Stimulated activated CD4-positive, alpha-beta T cell treated with anti-CD3 and anti-CD28 coated beads, TNF-alpha, amount 100 ng/mL, for 48 hours (primary cell): ENCODE measurements at regions not wholly inside any gene's neighbourhood (a gene's known extent, or its start where the extent isn't known, plus 50 kb on each side); places are given as distances from the start of the nearest gene placed in this dataset.
A peak's percentile ranks its signal among the peaks of the same experiment; 100 is the strongest.

Experiments
- DNase-seq, 3 donors: peaks; one replicate each; pipeline ENCODE4 v3.0.0-alpha.2; 2020; ENCODE audit warnings: low read depth in 3 of 3

DNA sequence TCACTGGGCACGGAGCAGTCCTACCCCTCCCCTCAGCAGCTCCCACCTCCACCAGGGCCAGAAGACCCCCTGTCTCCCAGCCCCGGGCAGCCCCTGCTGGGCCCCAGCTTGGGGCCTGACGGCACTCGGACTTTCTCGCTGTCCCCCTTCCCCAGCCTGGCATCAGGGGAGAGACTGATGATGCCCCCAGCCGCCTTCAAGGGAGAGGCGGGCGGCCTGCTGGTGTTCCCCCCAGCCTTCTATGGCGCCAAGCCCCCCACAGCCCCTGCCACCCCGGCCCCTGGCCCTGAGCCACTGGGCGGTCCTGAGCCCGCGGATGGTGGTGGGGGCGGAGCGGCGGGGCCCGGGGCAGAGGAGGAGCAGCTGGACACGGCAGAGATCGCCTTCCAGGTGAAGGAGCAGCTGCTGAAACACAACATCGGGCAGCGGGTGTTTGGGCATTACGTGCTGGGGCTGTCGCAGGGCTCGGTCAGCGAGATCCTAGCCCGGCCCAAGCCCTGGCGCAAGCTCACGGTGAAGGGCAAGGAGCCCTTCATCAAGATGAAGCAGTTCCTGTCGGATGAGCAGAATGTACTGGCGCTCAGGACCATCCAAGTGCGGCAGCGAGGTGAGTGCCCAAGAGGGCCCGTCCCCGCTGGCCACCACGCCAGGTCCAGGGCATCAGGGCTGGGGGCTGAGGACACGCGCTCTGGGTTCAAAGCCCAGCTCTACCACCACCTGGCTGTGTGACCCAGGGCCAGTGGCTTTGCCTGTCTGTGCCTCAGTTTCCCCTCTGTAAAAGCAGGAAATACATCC lies 58.6 kb downstream of the PHETA1 start:
- DNase-seq, result no peak

DNA sequence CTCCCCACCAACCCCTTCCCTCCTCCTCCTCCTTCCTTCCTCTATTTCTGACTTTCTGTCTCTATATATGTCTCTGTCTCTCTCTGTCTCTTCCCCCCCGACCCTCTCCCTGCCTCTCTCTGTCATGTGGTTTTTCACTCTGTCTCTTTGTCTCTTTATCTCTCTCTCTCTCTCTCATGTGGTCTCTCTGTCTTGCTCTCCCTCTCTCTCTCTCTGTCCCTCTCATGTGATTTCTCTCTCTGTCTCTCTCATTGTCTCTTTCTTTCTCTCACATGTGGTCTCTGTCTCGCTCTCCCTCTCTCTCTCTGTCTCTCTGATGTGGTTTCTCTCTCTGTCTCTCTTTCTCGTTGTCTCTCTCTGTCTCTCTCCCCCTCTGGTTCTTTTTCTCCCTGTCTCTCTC lies 59.3 kb downstream of the PHETA1 start:
- DNase-seq, result no peak

DNA sequence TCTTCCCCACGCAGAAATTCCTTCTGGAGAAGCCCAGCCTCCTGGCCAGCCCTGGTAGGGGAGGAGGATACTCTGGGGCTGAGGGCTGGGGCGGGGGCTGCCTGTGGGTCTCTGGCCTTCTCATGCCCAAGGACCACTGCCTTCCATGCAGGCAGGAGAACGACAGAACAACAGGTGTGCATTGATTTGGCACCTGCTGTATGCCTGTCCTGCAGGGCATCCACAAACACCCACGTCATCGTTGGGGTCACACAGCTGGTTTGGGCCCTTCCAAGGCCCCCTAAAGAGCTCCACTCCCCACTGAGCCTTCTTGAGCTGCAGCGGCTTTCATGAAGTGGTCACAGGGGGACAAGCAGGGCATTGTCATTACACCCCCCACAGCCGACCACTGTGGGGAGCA lies 60.4 kb downstream of the PHETA1 start:
- DNase-seq, result no peak

DNA sequence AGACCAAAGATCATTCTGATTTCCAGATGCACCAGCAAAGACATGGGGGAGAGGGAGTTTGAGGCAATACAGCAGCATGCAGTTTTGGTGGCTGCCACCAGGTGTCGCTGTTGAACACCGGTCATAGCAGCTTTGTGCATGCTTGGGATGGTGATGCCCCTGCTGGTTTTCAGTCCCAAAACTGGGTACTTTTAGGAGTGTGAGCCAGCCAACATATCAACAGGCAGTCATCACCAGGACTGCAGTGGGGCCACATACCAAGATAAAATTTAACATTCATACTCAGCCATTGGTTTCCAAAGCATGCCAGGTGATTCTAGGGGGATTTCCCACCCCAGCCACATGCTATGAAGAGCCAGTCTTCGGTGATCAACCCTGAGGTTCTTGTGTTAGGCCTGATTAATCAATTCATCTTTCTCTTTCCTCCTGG lies 64.2 kb downstream of the PHETA1 start:
- peak; percentile 25 to 40 (median 31) for DNase-seq

GRCh38 chr12:111303531-111303930 lies 65.4 kb downstream of the PHETA1 start:
- no peak for DNase-seq

DNA sequence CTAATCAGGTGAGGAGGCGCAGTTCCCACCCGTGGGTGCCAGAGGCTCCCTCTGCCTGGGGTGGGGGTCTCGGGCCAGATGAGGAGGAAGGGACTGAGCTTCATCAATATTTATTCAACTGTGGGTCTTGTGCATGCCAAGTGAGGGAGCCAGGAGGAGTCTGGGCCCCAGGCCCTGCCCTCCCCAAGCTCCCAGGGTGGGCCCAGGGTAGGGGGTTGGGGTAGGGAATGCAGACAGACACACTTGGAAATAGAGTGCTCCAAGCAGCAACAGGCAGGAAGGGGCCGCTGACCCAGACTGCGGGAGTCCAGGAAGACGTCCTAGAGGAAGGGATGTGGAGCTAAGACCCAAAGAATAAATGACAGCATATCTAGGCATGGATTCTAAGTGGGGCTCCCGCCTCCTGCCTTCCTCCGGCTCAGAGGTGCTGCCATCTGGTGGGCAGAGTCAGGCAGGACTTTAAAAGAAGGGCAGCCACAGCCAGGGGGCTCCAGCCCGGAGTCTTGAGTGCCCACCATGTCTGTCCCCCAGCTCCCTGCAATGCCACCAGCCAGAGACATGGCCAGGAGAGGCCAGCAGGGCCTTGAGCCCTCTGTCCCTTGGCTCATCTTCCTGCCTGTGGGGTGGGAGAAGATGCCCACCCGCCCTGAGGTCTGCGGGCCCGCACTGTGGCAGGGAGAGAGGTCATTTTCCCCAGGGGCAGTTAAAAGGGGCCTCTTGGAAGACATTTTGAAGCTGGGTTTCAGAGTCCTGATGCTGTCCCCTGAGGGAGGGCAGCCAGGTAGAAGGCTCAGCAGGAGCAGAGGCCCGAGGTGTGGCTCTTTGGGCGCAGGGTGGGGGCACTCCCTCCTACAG lies 70.1 kb downstream of the PHETA1 start:
- peak; percentile 17 to 38 (median 24) for DNase-seq

DNA sequence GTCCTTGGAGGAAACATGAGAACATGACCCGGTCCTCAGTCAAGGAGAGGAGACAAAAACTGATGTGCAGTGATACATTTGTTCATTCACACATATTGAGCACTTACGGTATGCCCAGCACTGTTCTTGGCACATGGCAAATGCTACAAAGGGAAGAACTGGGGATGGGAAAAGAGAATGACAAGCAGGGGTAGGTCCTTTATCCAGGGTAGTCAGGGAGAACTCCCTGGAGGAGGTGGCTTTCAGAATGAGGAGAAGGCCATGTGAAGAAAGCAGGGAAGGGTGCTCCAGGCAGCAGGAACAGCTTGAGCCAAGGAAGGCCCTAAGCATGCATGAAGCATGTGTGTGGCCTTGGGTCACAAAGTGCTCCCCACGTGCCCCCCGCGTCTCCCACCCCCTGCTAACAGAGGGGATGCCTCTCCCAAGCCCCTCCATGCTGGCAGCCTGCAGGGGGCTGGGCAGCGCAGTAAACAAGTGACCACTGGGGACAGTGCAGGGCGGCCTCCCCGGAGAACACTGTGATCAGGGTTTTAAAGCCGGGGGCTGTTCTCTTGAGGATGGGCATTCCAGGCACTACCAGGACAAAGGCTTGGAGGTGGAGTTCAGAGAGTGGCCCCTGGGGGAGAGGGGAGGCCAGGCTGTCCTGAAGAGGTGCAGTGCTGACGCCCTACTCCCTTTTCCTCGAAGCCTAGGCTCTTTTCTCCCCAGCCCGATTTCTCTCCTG lies 71.0 kb downstream of the PHETA1 start:
- no peak for DNase-seq

- DNase-seq, result no peak
Observed at GRCh38 chr12:111296906-111297463, 71.9 kb downstream of the PHETA1 start.

DNA sequence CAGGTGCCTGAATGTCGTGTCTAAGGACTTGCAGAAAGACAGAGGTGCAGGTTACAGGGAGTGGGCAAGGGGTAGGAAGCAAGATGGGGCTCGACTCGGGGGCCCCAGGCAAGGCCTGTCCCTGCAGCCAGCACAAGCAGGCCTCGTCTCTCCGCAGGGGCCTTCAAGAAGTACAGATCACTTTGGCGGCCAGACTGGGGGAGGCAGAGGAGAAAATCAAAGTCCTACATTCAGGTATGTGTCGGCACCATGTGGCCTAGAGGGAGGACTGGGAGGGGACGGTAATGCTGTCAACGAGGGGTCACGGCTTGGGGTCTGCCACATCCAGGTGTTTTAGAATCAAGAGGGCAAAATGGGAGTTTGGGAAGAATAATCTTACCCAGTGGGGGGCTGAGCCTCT lies 73.7 kb downstream of the PHETA1 start:
- no peak for DNase-seq

GRCh38 chr12:111293266-111294009 lies 75.5 kb downstream of the PHETA1 start:
- DNase-seq, result no peak

DNA sequence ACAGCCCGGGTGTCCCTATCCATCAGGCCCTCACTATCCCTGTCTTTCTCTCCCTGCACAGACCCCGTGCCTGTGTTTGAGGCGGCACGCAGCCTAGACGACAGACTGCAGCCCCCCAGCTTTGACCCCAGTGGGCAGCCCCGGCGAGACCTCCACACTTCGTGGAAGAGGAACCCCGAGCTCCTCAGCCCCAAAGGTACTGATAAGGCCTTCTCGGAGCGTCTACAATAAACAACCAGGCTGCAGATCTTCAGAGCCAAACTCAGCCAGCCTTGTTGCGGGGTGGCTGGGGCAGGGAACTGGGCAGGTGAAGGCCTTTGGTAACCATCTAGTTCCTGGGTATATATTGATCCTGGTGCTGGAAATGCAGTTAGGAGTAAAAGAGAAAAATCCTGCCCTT lies 77.5 kb downstream of the PHETA1 start:
- no peak for DNase-seq

DNA sequence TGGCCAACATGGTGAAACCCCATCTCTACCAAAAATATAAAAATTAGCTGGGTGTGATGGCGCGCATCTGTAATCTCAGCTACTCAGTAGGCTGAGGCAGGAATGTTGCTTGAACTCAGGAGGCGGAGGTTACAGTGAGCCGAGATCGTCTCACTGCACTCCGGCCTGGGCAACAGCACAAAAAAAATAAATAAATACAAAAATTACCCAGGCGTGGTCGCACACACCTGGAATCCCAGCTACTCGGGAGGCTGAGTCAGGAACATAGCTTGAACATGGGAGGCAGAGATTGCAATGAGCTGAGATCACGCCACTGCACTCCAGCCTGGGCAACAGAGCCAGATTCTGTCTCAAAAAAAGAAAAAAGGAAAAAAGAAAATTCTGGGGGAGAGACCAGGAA lies 80.1 kb downstream of the PHETA1 start:
- DNase-seq, result no peak

GRCh38 chr12:111287125-111287900 lies 81.6 kb downstream of the PHETA1 start:
- no peak for DNase-seq

GRCh38 chr12:111285200-111285599 lies 83.7 kb downstream of the PHETA1 start:
- DNase-seq, result no peak

- DNase-seq, result no peak
Observed at GRCh38 chr12:111284709-111285108, 84.2 kb downstream of the PHETA1 start.

GRCh38 chr12:111283966-111284365 lies 84.9 kb downstream of the PHETA1 start:
- no peak for DNase-seq

DNA sequence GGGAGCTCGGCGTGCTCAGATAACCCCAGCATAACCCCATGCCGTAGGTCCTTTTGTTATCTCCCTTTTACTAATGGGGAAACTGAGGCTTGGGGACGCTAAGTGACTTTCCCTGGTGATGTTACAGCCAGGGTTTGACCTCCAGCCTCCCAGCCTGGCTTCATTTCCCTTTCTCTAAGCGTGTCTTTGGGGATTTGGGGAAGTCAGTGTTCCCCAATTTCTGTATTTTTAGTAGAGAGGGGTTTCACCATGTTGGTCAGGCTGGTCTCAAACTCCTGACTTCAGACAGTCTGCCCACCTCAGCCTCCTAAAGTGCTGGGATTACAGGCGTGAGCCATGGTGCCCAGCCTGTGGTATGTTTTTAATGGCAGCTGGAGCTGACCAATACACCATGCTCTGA lies 85.4 kb downstream of the PHETA1 start:
- no peak for DNase-seq

DNA sequence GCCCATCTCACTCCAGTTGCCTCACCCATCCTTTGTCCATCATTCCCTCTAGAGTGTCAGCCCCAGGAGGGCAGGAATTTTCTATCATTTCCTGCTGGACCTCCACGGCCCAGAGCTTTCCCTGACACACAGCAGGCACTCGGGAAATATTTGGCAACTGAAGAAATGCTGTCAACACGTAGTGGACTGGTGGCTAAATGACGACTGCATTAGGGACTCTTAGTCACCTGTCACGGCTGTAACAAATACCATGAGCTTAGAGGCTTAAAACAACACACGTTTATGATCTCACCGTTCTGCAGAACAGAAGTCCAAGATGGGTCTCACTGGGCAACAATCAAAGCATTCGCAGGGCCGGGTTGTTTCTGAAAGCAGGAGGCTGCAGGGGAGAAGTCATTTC lies 91.3 kb downstream of the PHETA1 start:
- DNase-seq, result no peak

- DNase-seq, result no peak
Observed at GRCh38 chr12:111276146-111276545, 92.7 kb downstream of the PHETA1 start.

DNA sequence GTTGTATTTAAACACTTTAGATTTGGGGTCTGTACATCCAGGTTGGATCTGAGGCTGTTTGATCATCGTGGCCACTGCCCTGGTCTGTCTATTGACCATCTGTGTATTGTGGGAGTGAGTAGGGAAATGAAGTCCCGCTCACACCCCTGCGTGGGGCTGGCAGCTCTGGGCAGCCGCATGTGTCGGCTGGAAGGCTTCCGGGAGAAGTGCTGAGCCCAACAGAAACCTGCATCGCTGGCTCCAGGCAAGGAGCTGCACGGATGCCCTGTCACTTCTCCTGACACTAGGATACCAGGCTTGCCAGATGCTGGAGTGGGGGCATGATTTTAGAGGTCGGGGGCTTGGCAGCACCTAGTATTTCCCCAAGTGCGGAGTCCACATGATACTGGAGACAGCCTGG lies 93.6 kb downstream of the PHETA1 start:
- no peak for DNase-seq

GRCh38 chr12:111274777-111275176 lies 94.1 kb downstream of the PHETA1 start:
- no peak for DNase-seq
